Cardiac septum (tissue), 1 donor: ENCODE measurements at regions not wholly inside any gene's neighbourhood (a gene's known extent, or its start where the extent isn't known, plus 50 kb on each side); places are given as distances from the start of the nearest gene placed in this dataset.

Experiments used
- DNase-seq: peaks from one replicate; pipeline ENCODE4 v3.0.0-alpha.2; 2020; ENCODE audit warnings: low spot score
- intact Hi-C: fragments of 100-400 bp; cut with DNase I; formaldehyde crosslinking; loops from one replicate; pipeline ENCODE4 v1.14.0; 2022
- donor health status: DM: no; HTN: no; CAD: no.

DNA sequence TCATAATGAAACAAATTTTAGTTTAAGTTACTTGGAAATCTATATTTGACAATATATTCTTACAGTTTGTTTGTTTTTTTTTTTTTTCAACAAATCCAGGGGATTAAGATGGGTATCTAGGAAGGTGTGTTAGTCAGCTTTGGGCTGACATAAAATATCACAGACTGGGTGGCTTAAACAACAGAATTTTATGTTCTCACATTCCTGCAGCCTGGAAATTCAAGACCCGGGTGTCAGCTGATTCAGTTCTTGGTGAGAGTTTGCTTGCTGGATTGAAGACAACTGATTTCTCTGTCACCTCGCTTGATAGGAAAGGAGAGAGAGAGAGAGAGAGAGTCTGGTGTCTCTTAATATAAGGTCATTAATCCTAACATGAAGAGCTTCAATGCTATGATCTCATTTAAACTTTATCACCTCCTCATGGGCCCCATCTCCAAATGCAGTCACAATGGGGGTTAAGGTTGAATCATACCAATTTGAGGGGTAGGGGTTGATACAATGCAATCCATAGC, 465.2 kb downstream of the CENPC start:
- intact Hi-C loops, result no loop called here
- no peak for DNase-seq

DNA sequence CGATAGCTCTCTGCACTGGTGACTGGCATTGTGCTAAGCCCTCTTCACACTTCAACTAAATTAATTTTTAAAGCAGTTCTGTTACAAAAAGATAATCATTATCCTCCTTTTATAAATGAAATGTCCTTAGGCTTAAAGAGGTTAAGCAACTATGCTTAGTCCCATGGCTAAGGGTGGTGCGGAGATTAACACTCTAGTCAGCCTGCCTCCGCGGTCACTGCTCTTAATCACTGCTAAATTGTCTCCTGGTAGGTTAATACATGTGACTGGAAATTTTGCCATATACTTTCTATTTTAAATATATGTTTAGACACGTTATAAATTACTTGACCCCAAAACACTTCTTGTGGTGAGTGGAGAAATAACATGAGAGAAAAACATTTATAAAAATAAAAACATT, 473.7 kb downstream of the CENPC start:
- intact Hi-C loops, result no loop called here
- DNase-seq, result no peak

DNA sequence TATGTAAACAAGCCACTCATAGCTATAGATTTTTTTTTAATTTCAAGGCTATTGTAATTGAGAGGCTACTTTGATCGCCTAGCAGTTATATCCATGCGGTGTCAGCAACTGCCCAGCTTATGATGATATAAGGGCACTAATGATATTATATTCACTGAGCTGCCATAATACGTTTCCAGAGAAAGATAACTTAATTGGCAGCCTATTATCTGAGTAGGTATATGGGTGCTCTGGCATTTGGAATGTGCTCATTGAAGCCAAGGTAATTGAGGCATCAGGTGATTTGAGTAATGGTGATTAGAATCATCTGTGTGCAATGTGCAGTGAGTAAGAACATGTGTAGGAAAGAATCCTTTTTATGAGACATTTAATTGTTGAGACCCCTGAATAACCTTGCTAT, 490.0 kb downstream of the CENPC start:
- DNase-seq, result no peak
- intact Hi-C loops, result no loop called here

DNA sequence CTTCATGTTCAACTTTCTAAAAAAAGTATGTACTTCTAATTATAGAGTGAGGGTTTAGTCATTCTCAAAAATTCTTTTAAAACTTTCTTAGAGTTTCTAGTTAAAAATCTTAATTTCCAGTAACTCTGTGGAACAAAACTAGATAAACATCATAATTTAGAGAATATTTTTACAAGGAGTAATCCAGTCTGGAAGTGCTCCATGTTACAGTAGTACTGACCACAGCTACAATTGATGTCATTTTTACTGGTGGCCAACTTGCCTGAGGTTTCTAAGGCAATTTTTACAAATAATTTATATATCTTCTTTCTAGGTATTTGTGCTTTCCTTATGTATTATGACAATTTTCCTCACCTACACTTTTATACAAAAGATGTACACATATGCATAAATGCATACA, 490.4 kb downstream of the CENPC start:
- intact Hi-C loops, result no loop called here
- DNase-seq, result no peak

DNA sequence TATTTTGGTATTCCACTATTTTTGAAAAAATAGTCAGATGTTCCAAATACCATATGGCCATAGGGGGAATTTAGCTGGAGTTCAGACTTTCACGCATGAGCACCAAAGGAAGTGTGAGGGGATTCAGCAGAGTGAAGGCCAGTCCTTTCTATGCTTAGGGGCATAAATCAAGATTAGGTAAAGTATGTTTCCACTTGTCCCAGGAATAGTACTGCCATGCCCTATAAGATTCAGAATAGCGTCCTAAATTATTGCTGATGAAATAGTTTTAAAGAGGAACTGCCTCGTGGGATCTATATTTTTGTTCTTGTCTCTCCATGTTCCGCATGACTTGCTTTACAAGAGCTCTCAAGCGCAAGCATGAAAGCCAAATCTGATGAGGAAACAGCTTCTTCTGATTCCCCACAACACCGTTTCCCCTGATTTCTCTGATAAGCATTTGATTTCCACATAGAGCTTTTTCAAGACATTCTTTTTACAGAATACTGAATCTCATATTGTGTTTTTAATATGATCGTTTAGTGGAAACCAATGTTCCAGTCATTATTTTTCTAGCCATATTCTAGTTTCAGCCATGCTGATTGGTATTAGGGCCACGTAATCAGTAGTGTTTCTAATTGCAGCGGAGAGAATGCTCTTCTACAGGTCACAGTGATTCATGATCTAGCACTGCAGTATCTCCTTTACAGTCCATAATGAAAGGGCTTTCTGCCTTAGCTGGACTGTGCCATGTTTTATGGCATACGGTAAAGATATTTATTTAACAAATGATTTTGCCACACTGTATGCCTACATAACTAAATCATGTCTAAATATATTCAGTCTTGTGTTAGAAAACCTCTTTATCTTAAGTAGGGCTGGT, 492.3 kb downstream of the CENPC start:
- intact Hi-C loops, result no loop called here
- DNase-seq, result no peak

DNA sequence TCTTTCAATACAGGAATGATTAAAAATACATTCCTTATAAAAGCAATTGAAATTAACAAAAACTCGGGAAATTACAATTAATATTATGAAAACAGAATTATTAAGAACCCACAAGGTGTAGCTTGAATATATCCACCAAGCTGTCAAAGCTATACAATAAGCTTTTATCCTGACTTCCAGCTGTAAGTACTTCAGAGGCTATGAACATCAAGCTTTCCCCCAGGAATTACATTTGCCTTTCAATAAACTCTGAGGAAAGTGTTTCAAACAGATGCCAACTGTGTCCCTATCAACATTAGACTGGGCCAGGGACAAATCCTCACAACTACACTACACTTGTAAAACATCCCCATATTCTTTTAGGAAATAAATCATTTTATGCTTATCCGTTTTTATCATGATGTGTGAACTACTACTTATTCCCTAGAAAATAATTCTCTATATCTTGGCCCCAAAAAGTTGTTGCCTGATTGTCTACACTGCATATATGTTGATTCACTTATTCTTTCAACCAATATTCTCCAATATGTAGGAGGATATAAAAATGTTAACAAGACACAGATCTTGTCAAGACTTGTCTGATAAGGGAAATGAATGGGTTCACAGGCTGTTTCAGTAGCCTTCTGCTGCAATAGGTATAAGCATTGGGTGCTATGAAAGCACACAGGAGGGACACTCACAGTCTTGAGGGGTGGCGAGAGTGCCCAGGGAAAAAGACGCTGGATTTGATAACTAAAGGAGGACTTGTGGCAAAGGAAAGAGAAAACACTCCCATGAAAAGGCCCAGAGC, 494.1 kb downstream of the CENPC start:
- DNase-seq, result no peak
- intact Hi-C loops, result no loop called here

DNA sequence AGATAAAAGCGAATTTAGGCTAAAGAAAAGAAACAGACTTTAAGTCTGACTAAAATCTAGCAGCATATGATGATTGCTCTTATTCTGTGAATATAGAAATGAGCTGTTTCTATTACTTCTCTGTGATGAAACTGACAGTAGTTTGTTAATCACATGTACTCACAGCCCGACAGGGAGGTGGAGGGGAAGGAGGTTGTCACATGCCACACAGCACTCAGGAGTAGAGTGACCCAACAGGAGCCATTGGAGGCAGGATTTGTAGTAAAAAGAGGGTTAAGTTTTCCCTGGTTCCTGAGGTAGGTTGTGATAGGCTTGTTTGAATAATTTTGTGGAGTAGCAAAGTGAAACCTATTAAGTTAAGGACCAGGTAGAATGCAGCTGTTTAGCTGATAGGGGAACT, 495.9 kb downstream of the CENPC start:
- DNase-seq, result no peak
- intact Hi-C loops, result no loop called here

DNA sequence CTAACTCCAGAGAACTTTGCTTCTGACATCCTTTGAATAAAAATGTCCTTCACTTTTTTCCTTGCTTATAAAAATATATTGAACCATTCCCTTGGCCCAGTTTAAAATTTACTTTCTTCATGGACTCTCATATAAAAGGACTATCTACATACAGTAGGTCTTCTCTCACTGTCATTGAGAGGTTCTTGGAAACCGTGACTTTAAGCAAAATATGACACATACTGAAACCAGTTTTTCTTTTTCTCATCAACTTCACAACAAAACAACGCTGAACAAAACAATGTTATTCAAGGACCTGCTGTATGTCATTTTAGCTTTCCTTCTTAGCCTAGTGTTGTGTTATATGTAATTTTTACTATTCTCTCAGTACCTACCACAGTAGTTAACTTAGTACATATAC, 496.8 kb downstream of the CENPC start:
- intact Hi-C loops, result no loop called here
- no peak for DNase-seq

DNA sequence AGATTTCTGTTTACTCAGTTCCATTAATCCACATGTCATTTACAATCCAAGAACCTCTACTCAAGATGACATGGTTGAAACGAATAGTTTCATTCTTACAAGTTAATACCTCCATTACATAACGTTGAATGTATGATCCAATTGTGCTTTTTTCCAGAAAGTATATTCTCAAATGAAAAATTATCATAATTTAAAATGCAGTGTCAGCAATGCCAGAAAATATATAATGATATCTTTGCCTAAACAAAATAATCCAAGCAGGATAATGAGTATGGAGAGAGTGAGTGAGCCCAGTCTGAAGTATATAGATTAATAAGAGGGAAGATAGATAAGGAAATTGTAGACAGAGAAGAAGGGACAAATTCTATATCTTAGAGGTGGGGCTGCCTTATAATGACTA, 505.0 kb downstream of the CENPC start:
- DNase-seq, result no peak
- intact Hi-C loops, result no loop called here

DNA sequence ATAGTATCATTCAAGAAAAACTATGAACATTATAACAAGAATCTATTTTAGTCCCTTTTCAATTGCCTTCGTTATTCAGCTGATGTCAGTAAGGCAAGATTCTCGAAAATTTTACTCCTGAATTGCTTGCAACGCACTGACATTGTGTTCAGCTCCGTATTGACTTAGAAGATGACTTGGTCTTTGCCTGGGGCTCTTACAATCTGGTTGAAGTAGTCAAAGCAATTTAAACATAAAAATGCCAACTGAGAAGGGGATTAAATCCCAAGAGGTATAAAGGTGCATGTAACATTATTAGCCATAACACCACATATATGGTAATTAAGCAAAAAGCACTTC, 507.1 kb downstream of the CENPC start:
- intact Hi-C loops, result no loop called here
- DNase-seq, result no peak

DNA sequence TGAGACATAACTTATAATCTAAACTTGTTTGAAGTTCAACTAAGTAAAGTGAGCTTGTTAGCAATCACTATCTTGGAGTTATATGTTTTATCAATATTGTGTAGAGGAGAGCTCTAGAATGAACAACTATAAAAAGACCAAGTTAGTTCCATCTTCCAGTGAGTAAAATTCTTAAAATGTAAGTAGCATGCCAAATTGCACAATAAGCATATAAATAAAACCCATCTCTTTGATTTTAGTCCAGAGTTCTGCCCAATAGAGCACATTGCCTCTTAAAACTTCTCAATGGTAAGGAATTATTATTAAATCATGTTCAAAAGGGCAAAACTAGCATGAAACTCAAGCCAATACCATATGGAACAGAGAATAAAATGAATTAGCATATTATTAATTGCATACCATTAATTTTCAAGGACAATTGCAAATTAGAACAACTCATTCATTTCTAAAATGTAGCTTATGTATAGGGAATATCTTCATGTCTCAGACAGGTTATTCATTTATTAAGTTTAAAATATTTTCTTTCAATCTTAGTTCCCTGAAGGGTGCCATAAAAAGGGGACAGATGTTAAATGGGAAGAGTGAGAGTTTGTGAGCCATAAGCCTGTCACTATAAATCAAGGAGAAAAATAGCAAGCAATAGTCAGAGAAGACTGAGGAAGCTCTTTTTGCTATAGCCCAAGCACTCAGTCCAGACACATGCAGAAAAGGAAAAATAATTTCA, 507.6 kb downstream of the CENPC start:
- DNase-seq, result no peak
- intact Hi-C loops, result no loop called here

DNA sequence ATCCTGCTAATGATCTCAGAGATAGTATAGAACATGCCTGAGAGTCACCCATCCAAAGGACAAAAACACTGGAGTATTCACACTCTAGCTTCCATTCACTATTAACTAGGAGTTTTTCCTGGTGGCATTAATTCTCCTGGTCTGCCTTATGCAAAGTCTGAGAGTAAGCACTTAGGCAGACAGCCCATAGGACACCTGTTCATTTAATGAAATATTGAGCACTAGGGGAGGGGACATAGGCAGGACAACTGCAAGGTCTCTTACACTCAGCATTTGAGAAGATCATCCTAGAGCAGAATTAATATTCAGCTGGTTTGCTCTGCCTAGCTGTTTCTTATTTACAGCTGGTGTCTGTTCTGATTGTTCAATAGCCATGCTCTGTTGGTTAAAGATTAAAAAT, 508.5 kb downstream of the CENPC start:
- intact Hi-C loops, result no loop called here
- no peak for DNase-seq

DNA sequence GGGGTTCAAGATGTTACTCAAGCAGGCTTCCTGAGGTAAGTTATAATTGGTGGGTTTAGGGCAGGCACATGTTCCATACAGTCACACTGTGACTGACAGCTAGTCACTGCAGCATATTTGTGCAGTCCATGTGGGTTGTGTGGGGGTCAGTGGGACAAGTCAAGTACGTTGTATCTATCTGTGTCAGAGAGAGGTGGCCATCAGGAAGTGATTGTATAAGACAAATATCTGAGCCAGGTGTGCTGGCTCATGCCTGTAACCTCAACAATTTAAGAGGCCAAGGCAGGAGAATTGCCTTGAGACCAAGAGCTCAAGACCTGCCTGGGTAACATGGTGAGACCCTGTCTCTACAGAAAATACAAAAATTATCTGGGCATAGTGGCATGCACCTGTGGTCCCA, 509.3 kb downstream of the CENPC start:
- DNase-seq, result no peak
- intact Hi-C loops, result no loop called here

DNA sequence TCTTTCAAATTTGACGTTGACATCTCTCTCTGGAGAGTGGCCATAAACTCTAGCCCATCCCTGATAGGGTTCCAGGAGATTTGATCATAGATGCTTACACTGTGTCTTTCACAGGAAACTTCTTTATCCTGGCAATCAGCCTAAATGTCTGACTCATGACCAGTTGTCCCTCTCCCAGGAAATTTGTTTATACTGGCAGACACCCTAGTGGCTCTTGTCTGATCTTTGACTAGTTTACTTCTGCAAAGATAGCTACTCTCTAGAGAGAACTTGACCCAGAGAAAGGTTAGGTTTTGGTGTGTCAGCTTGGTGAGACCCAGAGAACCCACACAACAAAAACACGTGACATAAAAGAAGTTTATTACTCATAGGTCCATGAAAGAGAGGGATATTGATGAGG, 509.8 kb downstream of the CENPC start:
- DNase-seq, result no peak
- intact Hi-C loops, result no loop called here

DNA sequence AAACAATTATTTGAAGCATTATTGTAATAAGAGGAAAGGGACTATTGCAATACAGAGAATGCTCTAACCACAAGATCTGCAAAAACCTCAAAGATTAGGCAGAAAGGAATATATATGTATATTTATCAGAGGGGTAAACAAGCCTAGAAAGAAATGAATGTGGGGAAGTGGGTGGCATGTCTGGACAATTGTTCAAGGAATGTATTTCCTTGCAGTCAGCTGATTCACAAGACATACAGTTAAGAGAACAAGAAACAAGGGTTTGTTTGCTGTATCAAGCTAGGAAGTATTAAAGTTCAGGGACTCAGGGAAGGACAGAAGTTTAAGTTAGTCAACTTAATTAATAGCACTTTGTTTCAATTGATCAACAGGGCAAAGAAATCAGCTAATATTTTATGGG, 514.7 kb downstream of the CENPC start:
- no peak for DNase-seq
- intact Hi-C loops, result no loop called here

DNA sequence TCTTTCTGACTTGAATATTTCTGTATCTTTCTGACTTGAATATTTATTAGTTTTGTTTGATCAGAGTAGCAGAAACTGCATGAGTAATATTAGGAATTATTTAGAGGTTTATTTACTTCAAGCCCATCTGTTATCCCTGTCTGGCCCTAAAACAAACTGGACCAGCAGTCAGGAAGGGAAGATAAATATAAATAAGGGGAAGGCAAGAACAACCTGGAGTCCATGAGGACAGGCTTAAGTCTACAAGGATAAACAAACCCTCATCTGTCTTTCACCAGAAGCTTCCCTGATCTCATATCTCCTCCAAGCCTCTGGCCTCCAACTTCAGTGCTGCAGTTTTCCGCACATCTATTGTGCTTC, 524.9 kb downstream of the CENPC start:
- no peak for DNase-seq
- intact Hi-C loops, result no loop called here

DNA sequence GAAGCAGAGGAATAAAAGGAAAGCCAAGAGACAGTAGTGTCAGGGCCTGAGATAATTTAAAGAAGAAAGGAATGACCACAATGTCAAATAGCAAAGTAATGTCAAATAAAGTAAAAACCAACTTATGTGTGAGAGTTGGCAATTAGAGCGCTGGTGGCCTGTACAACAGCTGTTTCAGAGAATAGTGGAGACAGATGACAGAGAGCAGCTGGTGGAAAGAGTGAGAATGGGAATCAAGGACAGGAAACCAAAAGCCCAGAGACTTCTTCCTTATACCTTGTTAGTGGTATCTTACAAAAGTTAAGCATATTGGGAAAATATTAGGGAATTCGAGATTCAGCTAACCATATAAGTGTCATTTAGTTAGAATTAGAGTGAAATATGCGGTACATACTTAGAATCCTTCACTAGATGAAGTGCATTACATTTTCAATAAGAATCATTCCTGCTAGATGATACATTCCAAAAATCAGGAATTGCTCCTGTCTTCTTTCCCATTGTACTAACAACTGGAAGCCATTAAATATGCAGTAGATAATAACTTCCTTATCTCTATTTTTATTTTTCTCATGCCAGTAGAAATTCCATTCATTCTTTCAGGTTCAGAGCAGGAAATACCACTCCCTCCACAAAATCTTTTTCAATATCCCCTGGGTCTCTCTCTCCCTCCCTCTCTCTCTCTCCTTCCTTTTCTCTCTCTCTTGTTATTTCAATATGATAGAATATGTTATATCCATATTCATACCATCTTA, 525.4 kb downstream of the CENPC start:
- no peak for DNase-seq
- intact Hi-C loops, result no loop called here

DNA sequence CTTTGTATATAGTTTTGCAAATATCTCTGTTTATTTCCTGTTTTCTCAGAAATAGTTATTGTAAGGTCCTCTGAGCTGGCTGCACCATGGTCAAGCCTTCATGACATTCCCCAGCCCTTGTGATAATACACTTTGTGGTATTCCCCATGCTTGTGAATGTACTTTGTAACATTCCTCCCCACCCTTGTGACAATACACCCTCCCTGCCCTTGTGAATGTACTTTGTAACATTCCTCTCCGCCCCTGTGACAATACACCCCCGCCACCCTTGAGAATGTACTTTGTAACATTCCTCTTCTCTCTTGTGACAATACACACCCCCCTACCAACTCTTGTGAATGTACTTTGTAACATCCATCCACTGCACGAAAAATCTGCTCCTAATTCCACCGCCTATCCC, 530.7 kb downstream of the CENPC start:
- intact Hi-C loops, result no loop called here
- DNase-seq, result no peak

DNA sequence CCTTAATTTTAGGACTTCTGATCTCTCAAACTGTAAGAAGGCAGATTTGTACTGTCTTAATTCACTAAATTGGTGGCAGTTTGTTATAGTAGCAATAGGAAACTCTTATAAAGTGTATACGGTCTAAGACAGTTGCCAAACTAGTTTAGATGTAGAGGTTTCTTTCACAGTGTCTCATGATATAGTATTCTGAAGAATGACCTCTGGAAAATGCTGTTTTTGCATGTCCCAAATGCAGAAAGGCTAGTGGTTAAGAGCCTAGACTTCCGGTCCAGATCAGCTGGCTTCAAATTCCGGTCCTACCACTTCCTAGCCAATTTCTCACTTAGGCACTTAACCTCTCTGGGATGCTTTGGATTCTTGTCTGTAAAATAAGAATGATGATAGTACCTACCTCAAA, 538.5 kb downstream of the CENPC start:
- intact Hi-C loops, result no loop called here

DNA sequence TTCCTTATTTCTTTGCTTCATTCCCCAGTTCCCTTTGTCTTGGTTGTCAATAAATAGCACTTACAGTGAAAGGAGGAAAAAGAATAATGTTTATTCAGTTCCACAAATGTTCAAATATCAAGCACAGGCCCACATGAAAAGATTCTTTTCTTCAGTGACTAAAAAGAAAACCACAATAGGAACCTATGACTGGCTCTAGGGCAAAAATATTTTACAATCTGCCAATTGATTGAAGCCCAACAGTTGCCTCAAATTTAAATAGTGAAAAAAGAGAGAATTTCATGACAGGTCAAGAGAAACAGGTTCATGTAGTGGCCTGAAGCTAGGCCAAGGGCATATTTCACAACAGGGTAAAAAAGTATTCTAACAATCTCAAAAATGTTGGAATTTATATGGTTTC, 553.8 kb downstream of the CENPC start:
- intact Hi-C loops, result no loop called here
- DNase-seq, result no peak

More for the DNA sequence above, 538.5 kb downstream of the CENPC start:
- no peak for DNase-seq
